ENCODE measurements at regions not wholly inside any gene's neighbourhood (a gene's known extent, or its start where the extent isn't known, plus 50 kb on each side); places are given as distances from the start of the nearest gene placed in this dataset.

- Histone ChIP-seq H3K4me2 (peak overlapping the region in 2 of 11 experiments; percentile 13 to 47; a peak in 2 of 22 replicates), H3K27ac (peak overlapping the region in 1 of 11 experiments; percentile 2; a peak in 1 of 22 replicates), H3K9ac (no peak overlapping the region), H3K36me3 (0 out of 22 replicates have a peak, but pooled peaks cover 0 to 3% (median 0%) of the 10 kb centered on the region in 11 experiments), H3K4me1 (peaks cover 0 to 13% (median 0%) of the 10 kb centered on the region in 10 experiments; a peak in 4 of 20 replicates), H3K4me3 (no peak overlapping the region), H3K9me3 (replicated peaks in 1 of 11) (peaks cover 8 to 38% (median 19%) of the 10 kb centered on the region in 11 experiments; a peak in 20 of 22 replicates), H4K20me1 (no peaks in the 10 kb centered on the region), H3K27me3 (no peaks in the 10 kb centered on the region)
- TF ChIP-seq Cebpa-rat (IDR thresholded peaks at IDR 0.05): no peak
These were observed 311.0 kb downstream of the FBXW7 start for GRCh38 chr4:152224721-152225420.

GRCh38 chr4:152224223-152224622, 311.7 kb downstream of the FBXW7 start:
- Histone ChIP-seq H3K4me1 (peaks cover 0 to 13% (median 0%) of the 10 kb centered on the region in 10 experiments; a peak in 4 of 20 replicates), H3K27me3 (no peaks in the 10 kb centered on the region), H4K20me1 (no peaks in the 10 kb centered on the region), H3K9me3 (replicated peaks in 1 of 11) (peaks cover 8 to 36% (median 19%) of the 10 kb centered on the region in 11 experiments; a peak in 20 of 22 replicates), H3K27ac (peak overlapping the region in 1 of 11 experiments; percentile 2; a peak in 1 of 22 replicates), H3K4me3 (no peak overlapping the region), H3K9ac (no peak overlapping the region), H3K36me3 (0 out of 22 replicates have a peak, but pooled peaks cover 0 to 3% (median 0%) of the 10 kb centered on the region in 11 experiments), H3K4me2 (peak overlapping the region in 2 of 11 experiments; percentile 13 to 47; a peak in 3 of 22 replicates)
- TF ChIP-seq Cebpa-rat (IDR thresholded peaks at IDR 0.05): no peak

GRCh38 chr4:152223600-152223999, 312.3 kb downstream of the FBXW7 start:
- Histone ChIP-seq H3K27me3 (no peaks in the 10 kb centered on the region), H3K4me2 (0 out of 22 replicates have a peak overlapping the region, but pooled peaks of 1 of the 11 experiments have one; percentile 47), H3K9me3 (replicated peaks in 1 of 11) (peaks cover 8 to 33% (median 19%) of the 10 kb centered on the region in 11 experiments; a peak in 20 of 22 replicates), H3K36me3 (0 out of 22 replicates have a peak, but pooled peaks cover 0 to 3% (median 0%) of the 10 kb centered on the region in 11 experiments), H4K20me1 (no peaks in the 10 kb centered on the region), H3K27ac (no peak overlapping the region), H3K4me1 (peaks cover 0 to 13% (median 0%) of the 10 kb centered on the region in 10 experiments; a peak in 4 of 20 replicates), H3K9ac (no peak overlapping the region), H3K4me3 (no peak overlapping the region)
- TF ChIP-seq Cebpa-rat (IDR thresholded peaks at IDR 0.05): no peak

DNA sequence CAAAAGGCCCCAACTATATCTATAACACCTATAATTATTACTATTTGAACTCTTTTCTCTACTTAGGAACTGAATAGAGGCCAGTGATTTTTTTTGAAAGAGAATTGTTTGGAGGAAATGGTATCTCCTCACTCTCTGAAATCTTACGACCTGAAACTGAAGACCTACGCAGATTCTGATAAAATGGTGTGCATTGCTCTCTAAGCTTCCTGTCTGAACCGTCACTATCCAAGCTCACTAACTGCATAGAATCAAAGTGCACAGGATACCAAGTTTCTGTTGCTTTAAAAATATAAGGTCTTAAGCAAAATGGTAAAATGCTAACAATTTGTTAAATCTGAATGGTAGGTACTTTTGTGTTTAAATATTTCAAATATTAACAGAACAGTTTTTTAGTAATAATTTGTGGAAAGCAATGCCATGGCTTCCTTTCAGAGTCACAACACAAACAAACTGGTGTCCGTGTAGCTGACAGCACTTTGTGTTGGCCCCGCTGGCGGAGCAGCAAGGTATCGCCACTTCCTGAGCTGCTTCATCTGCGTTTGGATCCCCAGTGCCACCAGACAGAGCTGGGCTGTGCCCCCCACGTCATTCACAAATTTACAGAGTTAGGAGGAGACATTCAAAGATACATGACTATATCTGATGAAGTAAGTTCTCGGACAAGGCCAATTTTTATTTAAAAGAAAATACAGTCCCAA, 313.9 kb downstream of the FBXW7 start:
- H3K9me3 ChIP-seq (replicated peaks in 1 of 11): peaks cover 8 to 30% (median 19%) of the 10 kb centered on the region in 11 experiments; a peak in 20 of 22 replicates
- no peak overlapping the region for H3K4me2 ChIP-seq
- peaks cover 0 to 13% (median 0%) of the 10 kb centered on the region in 10 experiments; a peak in 4 of 20 replicates for H3K4me1 ChIP-seq
- no peak overlapping the region for H3K4me3 ChIP-seq
- H4K20me1 ChIP-seq: no peaks in the 10 kb centered on the region
- no peaks in the 10 kb centered on the region for H3K27me3 ChIP-seq
- 0 out of 22 replicates have a peak, but pooled peaks cover 0 to 3% (median 0%) of the 10 kb centered on the region in 11 experiments for H3K36me3 ChIP-seq
- TF ChIP-seq Cebpa-rat (IDR thresholded peaks at IDR 0.05): no peak
- H3K9ac ChIP-seq: no peak overlapping the region
- H3K27ac ChIP-seq: no peak overlapping the region

DNA sequence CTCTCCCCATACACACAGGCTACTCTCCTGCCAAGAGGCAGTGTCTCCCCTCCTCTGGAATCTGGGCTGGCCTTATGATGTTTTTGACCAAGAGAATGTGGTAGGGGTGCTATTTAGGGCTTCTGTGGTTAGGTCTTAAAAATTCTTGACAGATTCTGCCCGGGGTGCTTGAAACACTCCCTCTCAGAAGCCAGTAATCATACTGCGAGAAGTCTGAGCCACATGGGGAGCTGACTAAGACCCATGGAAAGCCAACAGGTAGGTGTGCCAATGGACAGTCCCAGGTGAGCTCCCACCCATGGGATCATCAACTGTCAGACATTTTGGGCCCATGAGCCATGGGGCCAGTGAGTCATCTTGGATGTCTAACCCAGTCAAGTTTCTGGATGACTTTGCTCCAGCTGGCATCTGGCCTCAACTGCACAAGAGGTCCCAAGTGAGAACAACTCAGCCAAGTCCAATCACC, 315.7 kb downstream of the FBXW7 start:
- Histone ChIP-seq H3K4me1 (peaks cover 0 to 13% (median 0%) of the 10 kb centered on the region in 10 experiments; a peak in 4 of 20 replicates), H3K27me3 (no peaks in the 10 kb centered on the region), H3K9ac (no peak overlapping the region), H3K4me2 (peak overlapping the region in 4 of 11 experiments; percentile 1 to 25 (median 8); a peak in 3 of 22 replicates), H3K36me3 (0 out of 22 replicates have a peak, but pooled peaks cover 0 to 3% (median 0%) of the 10 kb centered on the region in 11 experiments), H3K4me3 (no peak overlapping the region), H3K27ac (no peak overlapping the region), H4K20me1 (no peaks in the 10 kb centered on the region), H3K9me3 (replicated peaks in 1 of 11) (peaks cover 17 to 36% (median 26%) of the 10 kb centered on the region in 11 experiments)
- no peak for TF ChIP-seq Cebpa-rat (IDR thresholded peaks at IDR 0.05)

DNA sequence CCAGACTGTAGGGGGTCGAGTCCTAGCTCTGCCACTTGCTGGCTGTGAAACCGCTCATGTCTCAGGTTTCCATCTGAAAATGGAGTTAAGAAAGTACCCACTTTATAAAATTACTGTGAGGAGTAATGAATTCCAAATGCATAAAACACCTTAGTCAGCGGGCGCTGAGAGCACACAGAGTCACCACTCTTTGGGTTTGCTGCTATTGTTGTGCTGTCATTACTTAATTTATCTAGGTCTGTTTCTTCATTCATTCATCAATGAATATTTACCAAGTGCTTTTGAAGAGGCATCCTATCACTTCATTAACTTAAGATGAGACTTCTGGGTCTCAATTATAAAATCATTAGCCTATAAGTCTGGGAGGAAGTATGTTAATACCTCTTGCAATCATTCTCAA, 317.3 kb downstream of the FBXW7 start:
- H3K9ac ChIP-seq: no peak overlapping the region
- H3K4me2 ChIP-seq: no peak overlapping the region
- peaks cover 26 to 46% (median 37%) of the 10 kb centered on the region in 11 experiments for H3K9me3 ChIP-seq (replicated peaks in 1 of 11)
- peaks cover 0 to 10% (median 0%) of the 10 kb centered on the region in 11 experiments; a peak in 1 of 22 replicates for H3K36me3 ChIP-seq
- H3K27me3 ChIP-seq: no peaks in the 10 kb centered on the region
- H3K27ac ChIP-seq: no peak overlapping the region
- no peak overlapping the region for H3K4me3 ChIP-seq
- H3K4me1 ChIP-seq: 0 out of 20 replicates have a peak, but pooled peaks cover 0 to 8% (median 0%) of the 10 kb centered on the region in 10 experiments
- TF ChIP-seq Cebpa-rat (IDR thresholded peaks at IDR 0.05): no peak
- H4K20me1 ChIP-seq: no peaks in the 10 kb centered on the region

- TF ChIP-seq Cebpa-rat (IDR thresholded peaks at IDR 0.05): no peak
- Histone ChIP-seq H3K27me3 (no peaks in the 10 kb centered on the region), H3K4me1 (0 out of 20 replicates have a peak, but pooled peaks cover 0 to 8% (median 0%) of the 10 kb centered on the region in 10 experiments), H4K20me1 (no peaks in the 10 kb centered on the region), H3K4me3 (no peak overlapping the region), H3K36me3 (peaks cover 0 to 10% (median 0%) of the 10 kb centered on the region in 11 experiments; a peak in 1 of 22 replicates), H3K27ac (no peak overlapping the region), H3K4me2 (no peak overlapping the region), H3K9ac (no peak overlapping the region), H3K9me3 (replicated peaks in 1 of 11) (peaks cover 27 to 47% (median 37%) of the 10 kb centered on the region in 11 experiments)
These were observed 318.0 kb downstream of the FBXW7 start for GRCh38 chr4:152217896-152218295.

DNA sequence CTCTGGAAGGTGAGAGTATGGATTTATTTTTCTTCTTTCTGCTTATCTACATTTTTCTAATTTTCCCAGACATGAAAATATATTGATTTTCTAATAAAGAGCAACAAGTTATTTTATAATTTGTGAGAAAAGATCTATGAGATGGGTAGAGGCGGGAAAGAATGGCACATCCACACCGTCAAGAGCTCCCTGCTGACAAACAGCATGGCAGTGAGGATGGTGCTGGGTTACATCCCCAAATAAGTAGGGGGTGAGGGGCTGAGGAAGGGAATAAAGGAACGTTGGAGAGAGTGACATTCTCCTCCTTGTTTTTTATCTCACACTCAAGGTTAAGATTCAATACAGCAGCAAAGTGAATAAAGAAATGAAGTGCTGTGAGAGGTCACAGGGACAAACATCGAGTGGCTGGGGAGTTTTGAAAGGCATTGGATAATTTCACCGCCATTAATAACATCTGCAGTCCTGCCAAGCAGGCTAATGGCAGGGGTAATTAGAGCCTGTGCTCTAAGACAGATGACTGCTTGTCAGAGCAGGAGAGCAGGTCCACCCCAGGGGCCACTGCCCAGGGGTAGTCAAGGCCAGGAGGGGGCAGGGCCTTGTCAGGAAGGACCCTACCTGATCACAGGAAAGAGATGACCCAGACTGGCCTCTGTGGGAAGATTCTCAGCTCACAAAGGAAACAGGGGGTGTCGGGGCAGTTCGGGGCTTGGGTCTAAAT, 323.8 kb downstream of the FBXW7 start:
- Histone ChIP-seq H3K9me3 (replicated peaks in 1 of 11) (peaks cover 25 to 47% (median 35%) of the 10 kb centered on the region in 11 experiments), H3K9ac (no peak overlapping the region), H3K36me3 (peaks cover 0 to 11% (median 0%) of the 10 kb centered on the region in 11 experiments; a peak in 1 of 22 replicates), H3K4me1 (peaks cover 0 to 8% (median 0%) of the 10 kb centered on the region in 10 experiments; a peak in 1 of 20 replicates), H3K27ac (no peak overlapping the region), H3K4me2 (no peak overlapping the region), H3K27me3 (no peaks in the 10 kb centered on the region), H4K20me1 (no peaks in the 10 kb centered on the region), H3K4me3 (no peak overlapping the region)
- TF ChIP-seq Cebpa-rat (IDR thresholded peaks at IDR 0.05): no peak
